T-cell (primary cell): ENCODE measurements at regions not wholly inside any gene's neighbourhood (a gene's known extent, or its start where the extent isn't known, plus 50 kb on each side); places are given as distances from the start of the nearest gene placed in this dataset.

Source experiments
- ATAC-seq, 4 experiments: fragments of 200-7000 bp in 3 of 4; fragments of 150-1000 bp in 1 of 4; cut with Tn5 transposase; replicated peaks in 1 of 4; 1 replicate in 3 of 4; 2 replicates in 1 of 4; pipeline ENCODE4 v1.10.0; 2021; ENCODE audit warnings: moderate library complexity in 3 of 4, mild to moderate bottlenecking in 2 of 4, moderate number of reproducible peaks in 1 of 4
- CTCF ChIA-PET, 2 donors: fragments of 300-600 bp; sonication (Branson Sonifier 250); formaldehyde crosslinking; loops; one replicate each; lab custom pipeline; 2022; ENCODE audit warnings: antibody characterized with exemption in 2 of 2; lab: Charles Lee
- POLR2A ChIA-PET, 2 donors: fragments of 300-600 bp; sonication (Branson Sonifier 250); formaldehyde crosslinking; loops; one replicate each; lab custom pipeline; 2022; ENCODE audit warnings: antibody characterized with exemption in 2 of 2; lab: Charles Lee
- DNase-seq, 35 experiments: peaks; one replicate each; pipeline versions ENCODE4 v3.0.0 to v3.0.0-alpha.2; 2013 to 2023
- H3K27ac ChIP-seq: one replicate; pipeline ENCODE4 v1.5.1; 2013; ENCODE audit warnings: low read length
- H3K27me3 ChIP-seq, 2 experiments: replicated peaks in 1 of 2; 1 replicate in 1 of 2; 2 replicates in 1 of 2; pipeline versions ENCODE4 v1.6.1 to v1.7.0; 2013; ENCODE audit warnings: low read length in 1 of 2, mixed read lengths in 1 of 2; ENCODE audit not compliant: control insufficient read depth in 2 of 2, insufficient read depth in 2 of 2; ENCODE audit errors: extremely low read depth in 1 of 2
- H3K36me3 ChIP-seq, 2 donors: 1 replicate in 1 of 2; 2 replicates in 1 of 2; pipeline versions ENCODE4 v1.6.1 to v1.7.0; 2013; ENCODE audit warnings: low read length in 1 of 2; ENCODE audit not compliant: control insufficient read depth in 2 of 2, insufficient read depth in 1 of 2; ENCODE audit errors: extremely low read depth in 1 of 2
- H3K4me1 ChIP-seq, 2 experiments: 1 replicate in 1 of 2; 2 replicates in 1 of 2; pipeline versions ENCODE4 v1.6.1 to v1.7.0; 2013; ENCODE audit warnings: low read length in 2 of 2, mixed read lengths in 1 of 2; ENCODE audit not compliant: insufficient read depth in 2 of 2, control insufficient read depth in 1 of 2; ENCODE audit errors: extremely low read depth in 1 of 2
- H3K4me3 ChIP-seq, 2 donors: 1 replicate in 1 of 2; 2 replicates in 1 of 2; pipeline versions ENCODE4 v1.5.1 to v1.7.0; 2013; ENCODE audit warnings: mild to moderate bottlenecking in 2 of 2, low read length in 1 of 2, moderate library complexity in 1 of 2; ENCODE audit not compliant: control insufficient read depth in 1 of 2; ENCODE audit errors: extremely low read depth in 1 of 2
- H3K9me3 ChIP-seq: 2 replicates; pipeline ENCODE4 v1.7.0; 2013
- H3K27ac Mint-ChIP-seq, 2 donors: one replicate each; pipeline ENCODE4 v1.8.0; 2020 to 2021; ENCODE audit warnings: mild to moderate bottlenecking in 2 of 2, mixed read lengths in 2 of 2
- H3K27me3 Mint-ChIP-seq, 2 donors: one replicate each; pipeline ENCODE4 v1.8.0; 2021 to 2022; ENCODE audit warnings: mixed read lengths in 2 of 2
- H3K36me3 Mint-ChIP-seq: one replicate; pipeline ENCODE4 v1.8.0; 2021; ENCODE audit warnings: mixed read lengths
- H3K4me1 Mint-ChIP-seq, 3 donors: one replicate each; pipeline ENCODE4 v1.8.0; 2020 to 2022; ENCODE audit warnings: mixed read lengths in 3 of 3, mild to moderate bottlenecking in 1 of 3
- H3K4me3 Mint-ChIP-seq, 3 donors: one replicate each; pipeline ENCODE4 v1.8.0; 2020 to 2022; ENCODE audit warnings: mild to moderate bottlenecking in 3 of 3, mixed read lengths in 3 of 3, moderate library complexity in 3 of 3
- H3K9me3 Mint-ChIP-seq, 3 donors: one replicate each; pipeline ENCODE4 v1.8.0; 2020 to 2022; ENCODE audit warnings: mixed read lengths in 3 of 3
- WGBS: methylation state at CpG from one replicate; pipeline ENCODE4 v1.1.5; 2013; ENCODE audit warnings: missing lambda C conversion rate; ENCODE audit not compliant: insufficient coverage; 5-methylcytosine and 5-hydroxymethylcytosine counted together

- no peaks in the 10 kb centered on the region for H3K36me3 ChIP-seq
- no peak overlapping the region for H3K4me3 ChIP-seq
- ATAC-seq (no peak), DNase-seq (no peak)
- POLR2A ChIA-PET, result no interaction called here
- no peaks in the 10 kb centered on the region for H3K27me3 Mint-ChIP-seq
- 47% methylated on average over 2 of the region's 6 CpGs for WGBS
- no peak overlapping the region for H3K4me3 Mint-ChIP-seq
- no peaks in the 10 kb centered on the region for H3K4me1 Mint-ChIP-seq
- H3K4me1 ChIP-seq, result no peaks in the 10 kb centered on the region
- no peak overlapping the region for H3K27ac ChIP-seq
- peaks cover 4 to 16% (median 14%) of the 10 kb centered on the region in 3 donors for H3K9me3 Mint-ChIP-seq
- CTCF ChIA-PET, result interaction anchor here in 1 of 2 donors (0.7 kb wide), 1 partner anchor 10 kb away, joined by 6 read pairs; no protein-coding TSS in a partner anchor
- no peak overlapping the region for H3K27ac Mint-ChIP-seq
- H3K36me3 Mint-ChIP-seq, result no peaks in the 10 kb centered on the region
- no peaks in the 10 kb centered on the region for H3K9me3 ChIP-seq
- H3K27me3 ChIP-seq, result no peaks in the 10 kb centered on the region
Observed at GRCh38 chr14:86858591-86858990, 1134.4 kb downstream of the GALC start.

- H3K27me3 ChIP-seq, result no peaks in the 10 kb centered on the region
- no peaks in the 10 kb centered on the region for H3K36me3 Mint-ChIP-seq
- H3K27me3 Mint-ChIP-seq, result no peaks in the 10 kb centered on the region
- no peaks in the 10 kb centered on the region for H3K4me1 ChIP-seq
- H3K4me1 Mint-ChIP-seq, result no peaks in the 10 kb centered on the region
- no peak overlapping the region for H3K4me3 ChIP-seq
- H3K36me3 ChIP-seq, result no peaks in the 10 kb centered on the region
- WGBS, result no CpG with 5 or more reads among the region's 3 CpGs
- DNase-seq (no peak), ATAC-seq (no peak)
- no peak overlapping the region for H3K27ac Mint-ChIP-seq
- no peaks in the 10 kb centered on the region for H3K9me3 ChIP-seq
- POLR2A ChIA-PET, result no interaction called here
- peaks cover 4 to 17% (median 16%) of the 10 kb centered on the region in 3 donors for H3K9me3 Mint-ChIP-seq
- CTCF ChIA-PET, result interaction anchor here in 1 of 2 donors (0.7 kb wide), 1 partner anchor 10 kb away, joined by 6 read pairs; no protein-coding TSS in a partner anchor
- no peak overlapping the region for H3K27ac ChIP-seq
- H3K4me3 Mint-ChIP-seq, result no peak overlapping the region
Observed at GRCh38 chr14:86858031-86858430, 1135.0 kb downstream of the GALC start.

DNA sequence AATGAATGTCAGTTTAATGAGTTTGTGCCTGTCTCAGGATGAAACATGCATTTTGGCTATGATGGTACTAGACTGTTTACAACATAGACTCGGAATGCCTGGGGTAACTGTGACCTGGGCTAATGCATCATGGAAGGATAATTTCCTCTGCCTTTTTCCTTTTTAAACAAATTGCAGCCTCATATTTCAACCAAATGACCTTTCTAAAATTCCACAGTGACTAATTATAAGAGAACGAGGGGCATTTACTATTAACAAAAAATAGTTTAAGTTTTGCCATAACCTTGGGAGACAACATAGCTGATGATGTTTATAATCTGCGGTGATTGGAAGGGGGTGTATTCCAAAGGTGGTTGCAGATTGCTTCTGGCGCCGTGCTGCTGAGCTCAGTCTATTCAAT is 1140.5 kb downstream of the GALC start:
- ATAC-seq (no peak), DNase-seq (no peak)
- no peaks in the 10 kb centered on the region for H3K36me3 Mint-ChIP-seq
- CTCF ChIA-PET, result no interaction called here
- 100% methylated on average over 2 of the region's 5 CpGs for WGBS
- H3K27me3 ChIP-seq, result no peaks in the 10 kb centered on the region
- no peak overlapping the region for H3K27ac ChIP-seq
- H3K4me1 ChIP-seq, result no peaks in the 10 kb centered on the region
- peaks cover 13 to 17% (median 13%) of the 10 kb centered on the region in 3 donors for H3K9me3 Mint-ChIP-seq
- no peaks in the 10 kb centered on the region for H3K27me3 Mint-ChIP-seq
- no peak overlapping the region for H3K4me3 Mint-ChIP-seq
- POLR2A ChIA-PET, result no interaction called here
- no peaks in the 10 kb centered on the region for H3K9me3 ChIP-seq
- no peaks in the 10 kb centered on the region for H3K4me1 Mint-ChIP-seq
- no peak overlapping the region for H3K27ac Mint-ChIP-seq
- H3K4me3 ChIP-seq, result no peak overlapping the region
- no peaks in the 10 kb centered on the region for H3K36me3 ChIP-seq

- Mint-ChIP-seq H3K27ac (no peak overlapping the region), H3K4me3 (no peak overlapping the region), H3K9me3 (peaks cover 0 to 24% (median 19%) of the 10 kb centered on the region in 3 donors), H3K4me1 (no peaks in the 10 kb centered on the region), H3K36me3 (no peaks in the 10 kb centered on the region), H3K27me3 (no peaks in the 10 kb centered on the region)
- DNase-seq (no peak), ATAC-seq (no peak)
- Histone ChIP-seq H3K9me3 (no peaks in the 10 kb centered on the region), H3K4me3 (no peak overlapping the region), H3K4me1 (no peaks in the 10 kb centered on the region), H3K27ac (no peak overlapping the region), H3K36me3 (no peaks in the 10 kb centered on the region), H3K27me3 (no peaks in the 10 kb centered on the region)
- POLR2A ChIA-PET, result no interaction called here
- WGBS, result 92% methylated on average over 2 of the region's 3 CpGs
- CTCF ChIA-PET, result no interaction called here
Observed at GRCh38 chr14:86847140-86847539, 1145.8 kb downstream of the GALC start.

DNA sequence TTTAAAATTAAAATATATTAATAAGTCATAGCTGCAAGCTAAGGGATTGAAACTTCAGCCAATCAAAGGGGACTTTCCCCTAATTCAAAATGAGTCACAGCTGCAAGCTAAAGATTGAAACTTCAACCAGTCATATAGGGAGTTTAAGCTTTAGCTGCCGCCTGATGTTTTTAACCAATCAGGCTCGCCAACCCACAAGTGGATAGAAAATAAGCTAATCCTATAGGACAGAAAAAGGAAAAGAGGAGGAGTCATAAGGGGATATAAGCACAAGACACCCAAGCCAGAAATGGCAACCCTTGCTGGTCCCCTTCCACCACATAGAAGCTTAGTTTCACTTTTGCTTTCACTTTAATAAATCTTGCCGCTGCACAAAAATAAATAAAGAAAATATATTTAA is 1154.6 kb downstream of the GALC start:
- no peak overlapping the region for H3K27ac ChIP-seq
- no peak for ATAC-seq
- no CpG with 5 or more reads among the region's 3 CpGs for WGBS
- no peak overlapping the region for H3K4me3 ChIP-seq
- Mint-ChIP-seq H3K4me1 (no peaks in the 10 kb centered on the region), H3K36me3 (no peaks in the 10 kb centered on the region), H3K27me3 (no peaks in the 10 kb centered on the region), H3K9me3 (peaks cover 10 to 22% (median 13%) of the 10 kb centered on the region in 3 donors), H3K4me3 (no peak overlapping the region), H3K27ac (no peak overlapping the region)
- H3K36me3 ChIP-seq, result no peaks in the 10 kb centered on the region
- no peaks in the 10 kb centered on the region for H3K4me1 ChIP-seq
- ChIA-PET CTCF (no interaction called here), POLR2A (no interaction called here)
- H3K27me3 ChIP-seq, result no peaks in the 10 kb centered on the region
- no peaks in the 10 kb centered on the region for H3K9me3 ChIP-seq
- DNase-seq, result peak in 1 of 35 experiments; percentile 3

DNA sequence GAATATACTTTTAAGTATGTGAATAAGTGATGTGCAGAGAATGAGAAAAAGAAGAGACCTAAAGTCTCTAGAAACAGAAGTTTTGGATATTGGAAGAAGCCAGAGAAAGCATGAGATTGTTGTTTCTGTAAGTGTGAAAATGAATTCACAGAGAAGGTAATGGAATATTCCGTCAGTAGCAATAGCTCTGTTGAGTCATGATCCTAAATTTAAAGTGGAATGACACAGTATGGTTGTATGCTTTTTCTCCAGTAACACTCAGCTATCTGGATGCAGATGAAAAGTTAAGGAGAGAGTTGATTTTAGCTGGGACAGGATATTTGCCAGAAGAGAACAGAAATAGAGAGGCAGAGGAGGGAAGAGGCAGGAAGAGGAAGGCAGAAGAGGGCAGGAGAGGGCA is 1166.3 kb downstream of the GALC start:
- Mint-ChIP-seq H3K27ac (no peak overlapping the region), H3K4me1 (no peaks in the 10 kb centered on the region), H3K36me3 (no peaks in the 10 kb centered on the region), H3K4me3 (no peak overlapping the region), H3K27me3 (no peaks in the 10 kb centered on the region), H3K9me3 (peaks cover 6 to 14% (median 14%) of the 10 kb centered on the region in 3 donors)
- Histone ChIP-seq H3K27me3 (no peaks in the 10 kb centered on the region), H3K36me3 (no peaks in the 10 kb centered on the region), H3K27ac (no peak overlapping the region), H3K4me3 (no peak overlapping the region), H3K4me1 (no peaks in the 10 kb centered on the region), H3K9me3 (no peaks in the 10 kb centered on the region)
- no CpG with 5 or more reads among the region's 1 CpG for WGBS
- ChIA-PET POLR2A (no interaction called here), CTCF (no interaction called here)
- DNase-seq, result no peak
- ATAC-seq, result no peak

- no peaks in the 10 kb centered on the region for H3K36me3 Mint-ChIP-seq
- no peak overlapping the region for H3K4me3 ChIP-seq
- no peaks in the 10 kb centered on the region for H3K4me1 Mint-ChIP-seq
- POLR2A ChIA-PET, result no interaction called here
- H3K27me3 Mint-ChIP-seq, result no peaks in the 10 kb centered on the region
- CTCF ChIA-PET, result no interaction called here
- H3K27ac ChIP-seq, result no peak overlapping the region
- no peaks in the 10 kb centered on the region for H3K36me3 ChIP-seq
- DNase-seq (no peak), ATAC-seq (no peak)
- no peak overlapping the region for H3K27ac Mint-ChIP-seq
- no peaks in the 10 kb centered on the region for H3K4me1 ChIP-seq
- no peaks in the 10 kb centered on the region for H3K9me3 ChIP-seq
- H3K9me3 Mint-ChIP-seq, result peaks cover 9 to 20% (median 14%) of the 10 kb centered on the region in 3 donors
- no peak overlapping the region for H3K4me3 Mint-ChIP-seq
- H3K27me3 ChIP-seq, result no peaks in the 10 kb centered on the region
- no CpG with 5 or more reads among the region's 2 CpGs for WGBS
Observed at GRCh38 chr14:86824167-86824566, 1168.8 kb downstream of the GALC start.
